Caco-2 (cell line): ENCODE measurements at regions not wholly inside any gene's neighbourhood (a gene's known extent, or its start where the extent isn't known, plus 50 kb on each side); places are given as distances from the start of the nearest gene placed in this dataset.

Experiments
- BruUV-seq: library from RNA; stranded (reverse); fragments of 400-500 nt; replicated peaks from 2 replicates; lab custom pipeline; 2021; lab: Mats Ljungman, UMichigan
- CTCF ChIA-PET: fragments of 300-600 bp; sonication (Branson Sonifier 250); formaldehyde crosslinking; loops from one replicate; lab custom pipeline; 2022; ENCODE audit warnings: antibody characterized with exemption; lab: Charles Lee
- POLR2A ChIA-PET: fragments of 300-600 bp; sonication (Branson Sonifier 250); formaldehyde crosslinking; loops from one replicate; lab custom pipeline; 2022; ENCODE audit warnings: antibody characterized with exemption; lab: Charles Lee
- DNase-seq, 2 experiments: peaks; one replicate each; pipeline versions ENCODE4 v3.0.0 to v3.0.0-alpha.2; 2020 to 2022
- H3K27me3 ChIP-seq: replicated peaks from 2 replicates; pipeline ENCODE4 v1.6.0; 2011; ENCODE audit warnings: low read length; ENCODE audit not compliant: control insufficient read depth, insufficient read depth
- H3K36me3 ChIP-seq: 2 replicates; pipeline ENCODE4 v1.5.1; 2011; ENCODE audit warnings: low read length; ENCODE audit not compliant: control insufficient read depth, insufficient read depth
- H3K4me1 ChIP-seq: fragments of 250-450 bp; sonication (Bioruptor Pico); 2 replicates; pipeline ENCODE4 v1.5.1; 2020; ENCODE audit warnings: mild to moderate bottlenecking
- H3K4me3 ChIP-seq: 2 replicates; pipeline ENCODE4 v1.5.1; 2011; ENCODE audit warnings: low read depth, mild to moderate bottlenecking, control low read depth, low read length
- H3K9me3 ChIP-seq: fragments of 250-450 bp; sonication (Bioruptor Pico); 2 replicates; pipeline ENCODE4 v1.5.1; 2020; ENCODE audit warnings: mild to moderate bottlenecking, moderate library complexity
- H3K27ac Mint-ChIP-seq: one replicate; pipeline ENCODE4 v1.8.0; 2022; ENCODE audit warnings: mixed read lengths; ENCODE audit not compliant: unreplicated experiment
- H3K27me3 Mint-ChIP-seq: one replicate; pipeline ENCODE4 v1.8.0; 2022; ENCODE audit warnings: mixed read lengths; ENCODE audit not compliant: insufficient read depth, unreplicated experiment
- H3K36me3 Mint-ChIP-seq: one replicate; pipeline ENCODE4 v1.8.0; 2022; ENCODE audit warnings: mild to moderate bottlenecking, mixed read lengths; ENCODE audit not compliant: insufficient read depth, unreplicated experiment
- H3K4me1 Mint-ChIP-seq: one replicate; pipeline ENCODE4 v1.8.0; 2022; ENCODE audit warnings: low read depth, mixed read lengths; ENCODE audit not compliant: unreplicated experiment
- H3K4me3 Mint-ChIP-seq: one replicate; pipeline ENCODE4 v1.8.0; 2022; ENCODE audit warnings: mild to moderate bottlenecking, moderate library complexity, mixed read lengths; ENCODE audit not compliant: unreplicated experiment
- H3K9me3 Mint-ChIP-seq: one replicate; pipeline ENCODE4 v1.8.0; 2022; ENCODE audit warnings: mixed read lengths; ENCODE audit not compliant: unreplicated experiment
- CTCF ChIP-seq, 2 experiments: fragments of 200-600 bp in 1 of 2; IDR thresholded peaks; 1 replicate in 1 of 2; 2 replicates in 1 of 2; pipeline versions ENCODE4 v1.5.1 to v1.8.0; 2011 to 2022; ENCODE audit warnings: antibody characterized with exemption in 1 of 2, control low read depth in 1 of 2, inconsistent platforms in 1 of 2, low read depth in 1 of 2, low read length in 1 of 2, mild to moderate bottlenecking in 1 of 2, moderate library complexity in 1 of 2; ENCODE audit not compliant: insufficient read depth in 1 of 2, severe bottlenecking in 1 of 2, unreplicated experiment in 1 of 2
- intact Hi-C: fragments of 100-400 bp; cut with micrococcal nuclease; formaldehyde crosslinking; loops from one replicate; pipeline ENCODE4 v1.10.0; 2022; ENCODE audit not compliant: unreplicated experiment

DNA sequence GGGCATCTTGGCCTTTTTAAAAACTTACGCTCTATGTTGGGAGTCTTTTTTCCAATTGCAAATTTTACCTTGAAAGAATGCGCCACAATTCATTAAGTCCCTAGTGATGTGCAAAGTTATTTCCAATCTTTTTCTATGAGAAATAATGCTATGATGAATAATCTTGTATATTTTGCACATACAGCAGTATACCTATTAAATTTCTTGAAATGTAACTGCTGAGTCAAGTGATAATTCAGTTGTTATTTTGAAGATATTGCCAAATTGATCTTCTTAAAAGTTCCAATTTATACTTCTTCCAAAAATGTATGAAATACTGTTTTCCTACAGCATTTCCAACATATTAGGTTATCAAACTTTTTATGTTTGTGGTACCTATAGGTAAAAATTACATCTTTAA is 92.8 kb upstream of the PPP2R2B start:
- no peaks in the 10 kb centered on the region for H3K9me3 Mint-ChIP-seq
- no peak for TF ChIP-seq CTCF (IDR thresholded peaks at IDR 0.05; ENCODE audit: insufficient read depth in 1 of 2, low read depth in 1 of 2, low read length in 1 of 2, severe bottlenecking in 1 of 2, unreplicated experiment in 1 of 2)
- no peak overlapping the region for H3K4me3 ChIP-seq
- ChIA-PET POLR2A (no interaction called here), CTCF (no interaction called here)
- H3K4me3 Mint-ChIP-seq: no peak overlapping the region
- no peaks in the 10 kb centered on the region for H3K4me1 ChIP-seq
- no TSS peak for BruUV-seq
- H3K27ac Mint-ChIP-seq: no peak overlapping the region
- DNase-seq: no peak
- H3K4me1 Mint-ChIP-seq: peaks cover 3% of the 10 kb centered on the region
- H3K27me3 Mint-ChIP-seq: no peaks in the 10 kb centered on the region
- H3K36me3 ChIP-seq: no peaks in the 10 kb centered on the region
- intact Hi-C loops: no loop called here
- H3K27me3 ChIP-seq: no peaks in the 10 kb centered on the region
- H3K36me3 Mint-ChIP-seq: no peaks in the 10 kb centered on the region
- no peaks in the 10 kb centered on the region for H3K9me3 ChIP-seq

DNA sequence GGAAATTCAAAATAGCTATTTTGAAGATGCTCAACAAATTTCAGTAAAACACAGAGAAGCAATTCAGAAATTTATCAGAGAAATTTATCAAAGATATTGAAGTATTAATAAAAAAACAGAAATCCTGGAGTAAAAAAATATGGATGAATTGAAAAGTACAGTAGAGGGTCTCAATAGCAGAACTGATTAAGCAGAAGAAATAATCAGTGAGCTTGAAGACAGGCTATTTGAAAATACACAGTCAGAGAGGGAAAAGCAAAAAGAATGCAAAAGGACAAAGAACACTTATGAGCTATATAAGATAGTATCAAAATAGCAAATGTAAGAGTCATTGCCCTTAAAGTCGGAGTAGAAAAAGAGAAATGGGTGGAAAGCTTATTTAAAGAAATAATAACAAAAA is 107.9 kb upstream of the PPP2R2B start:
- ChIA-PET POLR2A (no interaction called here), CTCF (no interaction called here)
- no peak overlapping the region for H3K27ac Mint-ChIP-seq
- H3K9me3 Mint-ChIP-seq: peaks cover 59% of the 10 kb centered on the region
- no peaks in the 10 kb centered on the region for H3K36me3 Mint-ChIP-seq
- no peak for TF ChIP-seq CTCF (IDR thresholded peaks at IDR 0.05; ENCODE audit: insufficient read depth in 1 of 2, low read depth in 1 of 2, low read length in 1 of 2, severe bottlenecking in 1 of 2, unreplicated experiment in 1 of 2)
- no peak for DNase-seq
- no peaks in the 10 kb centered on the region for H3K4me1 ChIP-seq
- H3K27me3 ChIP-seq: no peaks in the 10 kb centered on the region
- no TSS peak for BruUV-seq
- no peaks in the 10 kb centered on the region for H3K27me3 Mint-ChIP-seq
- no peaks in the 10 kb centered on the region for H3K36me3 ChIP-seq
- H3K4me3 Mint-ChIP-seq: no peak overlapping the region
- peaks cover 5% of the 10 kb centered on the region for H3K4me1 Mint-ChIP-seq
- intact Hi-C loops: no loop called here
- no peak overlapping the region for H3K4me3 ChIP-seq
- H3K9me3 ChIP-seq: peaks cover 18% of the 10 kb centered on the region

DNA sequence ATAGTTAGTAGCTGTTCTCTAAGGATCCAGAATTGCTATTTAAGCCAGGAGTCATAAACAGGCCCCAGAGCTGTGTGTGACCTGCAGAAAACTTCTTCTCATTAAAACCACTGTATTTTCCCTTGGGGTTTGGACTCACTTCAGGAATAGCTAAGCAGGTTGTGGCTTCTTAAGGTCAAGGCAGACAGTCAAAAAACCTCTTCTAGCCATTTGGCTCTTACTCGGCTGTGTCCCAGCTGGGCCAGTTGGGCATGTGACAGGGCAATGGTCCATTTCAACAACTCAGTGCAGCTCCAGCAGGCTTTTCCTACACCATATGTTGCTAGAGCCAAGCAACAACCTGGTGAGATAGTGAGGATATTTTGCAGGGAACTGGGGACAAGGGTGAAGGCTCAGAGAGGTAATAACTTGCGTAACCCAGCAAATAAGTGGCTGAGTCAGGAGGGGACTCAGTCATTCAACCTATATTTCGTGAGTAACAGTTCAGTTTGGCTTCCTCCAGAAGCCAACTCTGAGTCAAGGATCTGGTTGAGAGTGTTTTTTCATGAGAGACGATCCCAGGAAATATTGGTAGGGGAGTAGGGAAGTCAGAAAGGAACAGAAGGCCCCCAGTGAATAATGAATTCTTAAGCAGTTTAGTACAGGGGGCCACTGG is 115.4 kb upstream of the PPP2R2B start:
- no TSS peak for BruUV-seq
- H3K27ac Mint-ChIP-seq: no peak overlapping the region

More for the DNA sequence above, 115.4 kb upstream of the PPP2R2B start:
- Mint-ChIP-seq H3K4me3 (no peak overlapping the region), H3K36me3 (no peaks in the 10 kb centered on the region), H3K9me3 (peaks cover 12% of the 10 kb centered on the region), H3K4me1 (peaks cover 7% of the 10 kb centered on the region), H3K27me3 (no peaks in the 10 kb centered on the region)
- Histone ChIP-seq H3K27me3 (no peaks in the 10 kb centered on the region), H3K36me3 (no peaks in the 10 kb centered on the region), H3K9me3 (no peaks in the 10 kb centered on the region; the same call in 1 of the 2 replicates), H3K4me1 (peaks cover 10% of the 10 kb centered on the region; the same call in 1 of the 2 replicates), H3K4me3 (no peak overlapping the region)
- no peak for DNase-seq
- ChIA-PET POLR2A (no interaction called here), CTCF (no interaction called here)
- TF ChIP-seq CTCF (IDR thresholded peaks at IDR 0.05; ENCODE audit: insufficient read depth in 1 of 2, low read depth in 1 of 2, low read length in 1 of 2, severe bottlenecking in 1 of 2, unreplicated experiment in 1 of 2): no peak
- intact Hi-C loops: loop anchor here (2.0 kb wide), 1 partner anchor 49 kb away; no protein-coding TSS in a partner anchor
